Peyer's patch (tissue), 4 donors: ENCODE measurements at regions not wholly inside any gene's neighbourhood (a gene's known extent, or its start where the extent isn't known, plus 50 kb on each side); places are given as distances from the start of the nearest gene placed in this dataset.

Experiments
- POLR2A ChIP-seq, 2 donors: fragments of 450-650 bp; IDR thresholded peaks; one replicate each; pipeline ENCODE4 v1.5.1; 2017; ENCODE audit warnings: antibody characterized with exemption in 2 of 2, mild to moderate bottlenecking in 2 of 2, moderate library complexity in 2 of 2
- TF ChIP-seq, protein P1 (sequence below), 6 experiments: fragments of 450-650 bp in 4 of 6; fragments of 200-600 bp in 2 of 6; sonication (generic) in 1 of 6; IDR thresholded peaks; one replicate each; pipeline ENCODE4 v1.5.1; 2017 to 2019; ENCODE audit warnings: antibody characterized with exemption in 6 of 6, mild to moderate bottlenecking in 3 of 6, moderate library complexity in 1 of 6

DNA sequence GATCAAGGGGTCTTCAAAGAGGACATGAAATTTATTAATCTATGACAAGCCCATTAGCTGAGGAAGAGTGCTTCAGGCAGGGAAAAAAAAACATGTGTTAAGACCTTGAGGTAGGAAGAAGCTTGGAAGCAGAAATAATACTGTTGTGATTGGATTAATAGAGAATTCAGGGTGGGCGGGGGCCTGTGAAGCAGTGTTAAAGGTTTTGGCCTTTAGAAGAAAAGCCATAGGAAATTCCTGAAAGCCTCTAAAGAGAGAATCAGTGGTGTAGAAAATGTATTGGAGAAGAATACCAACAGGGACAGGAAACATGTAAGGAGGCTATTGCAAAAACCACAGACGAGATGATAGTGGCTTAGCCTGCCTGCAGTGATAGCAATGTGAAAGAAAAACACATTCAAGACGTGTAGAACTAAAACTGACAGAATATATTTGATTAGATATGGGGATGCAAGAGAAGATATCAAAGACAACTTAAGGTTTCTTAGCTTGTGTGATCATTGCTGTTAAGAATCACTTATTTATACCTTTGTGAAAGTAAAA, 404.4 kb upstream of the ANO3 start:
- TF ChIP-seq, protein P1, sequence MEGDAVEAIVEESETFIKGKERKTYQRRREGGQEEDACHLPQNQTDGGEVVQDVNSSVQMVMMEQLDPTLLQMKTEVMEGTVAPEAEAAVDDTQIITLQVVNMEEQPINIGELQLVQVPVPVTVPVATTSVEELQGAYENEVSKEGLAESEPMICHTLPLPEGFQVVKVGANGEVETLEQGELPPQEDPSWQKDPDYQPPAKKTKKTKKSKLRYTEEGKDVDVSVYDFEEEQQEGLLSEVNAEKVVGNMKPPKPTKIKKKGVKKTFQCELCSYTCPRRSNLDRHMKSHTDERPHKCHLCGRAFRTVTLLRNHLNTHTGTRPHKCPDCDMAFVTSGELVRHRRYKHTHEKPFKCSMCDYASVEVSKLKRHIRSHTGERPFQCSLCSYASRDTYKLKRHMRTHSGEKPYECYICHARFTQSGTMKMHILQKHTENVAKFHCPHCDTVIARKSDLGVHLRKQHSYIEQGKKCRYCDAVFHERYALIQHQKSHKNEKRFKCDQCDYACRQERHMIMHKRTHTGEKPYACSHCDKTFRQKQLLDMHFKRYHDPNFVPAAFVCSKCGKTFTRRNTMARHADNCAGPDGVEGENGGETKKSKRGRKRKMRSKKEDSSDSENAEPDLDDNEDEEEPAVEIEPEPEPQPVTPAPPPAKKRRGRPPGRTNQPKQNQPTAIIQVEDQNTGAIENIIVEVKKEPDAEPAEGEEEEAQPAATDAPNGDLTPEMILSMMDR (IDR thresholded peaks at IDR 0.05), result no peak
- no peak for TF ChIP-seq POLR2A (IDR thresholded peaks at IDR 0.05)
